HG02678 (cell line): ENCODE measurements at regions not wholly inside any gene's neighbourhood (a gene's known extent, or its start where the extent isn't known, plus 50 kb on each side); places are given as distances from the start of the nearest gene placed in this dataset.

Source experiments
- ATAC-seq: cut with Tn5 transposase; IDR thresholded peaks from one replicate; pipeline ENCODE4 v1.9.1; 2021; ENCODE audit warnings: mild to moderate bottlenecking, moderate library complexity; ENCODE audit not compliant: unreplicated experiment

DNA sequence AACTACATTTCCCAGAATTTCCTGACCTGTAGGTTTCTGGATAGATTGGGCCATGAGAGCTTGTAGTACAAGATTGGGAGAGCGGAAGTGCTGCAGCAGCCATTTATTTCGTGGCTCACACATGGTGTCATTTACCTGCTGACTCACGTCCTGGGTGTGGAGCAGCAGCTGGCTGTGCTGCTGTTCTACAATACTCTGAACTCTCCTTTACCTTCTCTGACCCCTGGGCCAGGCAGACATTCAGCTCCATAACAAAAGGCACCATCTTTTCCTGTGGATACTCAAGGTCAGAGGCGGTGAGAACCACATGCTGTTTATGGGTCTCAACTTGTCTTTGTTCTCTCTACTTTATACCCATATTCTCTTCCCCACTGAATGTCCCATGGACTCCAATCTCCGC, 490.2 kb downstream of the IGSF11 start:
- ATAC-seq, result no peak

DNA sequence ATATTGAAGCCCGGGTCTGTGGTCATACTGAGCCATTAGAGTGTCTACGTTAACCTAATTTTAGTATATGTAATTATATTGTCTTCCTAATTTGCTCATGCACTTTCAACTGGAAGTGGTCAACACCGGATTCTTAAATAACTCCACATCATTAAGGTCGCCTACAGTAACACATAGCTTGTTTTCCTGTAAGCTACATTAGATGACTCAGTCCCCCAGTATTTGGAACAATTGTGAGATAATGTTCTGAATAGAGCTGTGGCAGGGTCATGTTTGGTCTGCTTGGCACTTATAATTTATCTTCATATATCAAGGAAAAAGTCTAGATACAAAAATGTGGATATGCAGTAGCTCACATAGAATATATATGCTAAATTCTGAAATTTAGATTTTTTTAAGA, 486.2 kb downstream of the IGSF11 start:
- ATAC-seq, result no peak

DNA sequence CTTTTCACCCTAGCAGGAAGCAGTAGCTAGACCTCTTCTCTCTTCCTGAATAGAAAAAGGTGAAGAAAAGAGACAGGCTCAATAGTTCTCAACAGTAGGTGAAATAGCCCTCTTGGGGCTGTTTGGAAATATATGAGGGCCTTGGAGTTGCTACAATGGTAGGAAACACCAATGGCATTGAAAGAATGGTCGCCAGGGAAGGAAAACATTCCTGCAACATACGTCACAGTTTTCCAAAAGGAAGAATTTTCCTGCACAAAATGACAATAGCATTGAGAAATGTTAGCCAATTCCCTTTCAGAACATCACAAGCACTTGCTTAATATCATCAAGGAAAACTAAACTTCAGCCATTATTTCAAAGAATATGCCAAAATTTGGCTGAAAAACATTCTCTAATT, 484.5 kb downstream of the IGSF11 start:
- no peak for ATAC-seq

GRCh38 chr3:118550556-118550955, 484.1 kb downstream of the IGSF11 start:
- ATAC-seq, result no peak

- no peak for ATAC-seq
Observed at GRCh38 chr3:118554148-118554838, 480.4 kb downstream of the IGSF11 start.

GRCh38 chr3:118556983-118557382, 477.7 kb downstream of the IGSF11 start:
- ATAC-seq, result no peak

DNA sequence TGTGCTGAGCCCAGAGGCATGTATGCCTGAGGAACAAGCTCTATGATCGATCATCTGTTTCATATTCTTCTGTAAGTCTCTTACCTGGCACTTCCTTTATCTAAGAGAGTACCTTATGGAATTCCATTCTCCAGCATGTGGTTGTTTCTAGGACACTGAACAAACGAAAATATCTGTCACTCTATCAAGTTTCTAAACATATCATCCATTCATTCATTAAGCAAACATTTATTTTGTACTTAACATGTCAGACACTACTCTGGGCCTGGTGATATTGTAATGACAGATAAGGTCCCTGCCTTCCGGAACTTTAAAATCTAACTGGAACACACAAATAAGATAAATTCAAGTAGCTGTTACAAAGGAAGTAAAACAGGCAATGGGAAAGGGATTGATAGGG, 477.1 kb downstream of the IGSF11 start:
- ATAC-seq, result no peak

DNA sequence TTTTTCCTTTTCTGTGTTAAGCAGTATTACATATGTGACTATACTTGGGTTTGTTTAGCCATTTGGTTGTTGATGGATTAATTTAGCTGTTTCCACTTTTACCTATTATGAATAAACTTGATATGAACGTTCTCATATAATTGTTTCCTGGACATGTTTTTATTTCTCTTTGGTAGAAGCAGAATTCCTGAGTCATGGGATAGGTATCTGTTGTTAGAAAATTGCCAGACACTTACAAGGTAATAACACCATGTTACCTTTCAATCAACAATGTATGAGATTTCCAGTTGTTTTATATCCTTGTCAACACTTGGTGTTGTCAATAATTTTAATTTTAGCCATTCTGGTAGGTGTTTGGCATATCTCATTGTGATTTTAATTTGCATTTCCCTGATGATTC, 475.4 kb downstream of the IGSF11 start:
- no peak for ATAC-seq

DNA sequence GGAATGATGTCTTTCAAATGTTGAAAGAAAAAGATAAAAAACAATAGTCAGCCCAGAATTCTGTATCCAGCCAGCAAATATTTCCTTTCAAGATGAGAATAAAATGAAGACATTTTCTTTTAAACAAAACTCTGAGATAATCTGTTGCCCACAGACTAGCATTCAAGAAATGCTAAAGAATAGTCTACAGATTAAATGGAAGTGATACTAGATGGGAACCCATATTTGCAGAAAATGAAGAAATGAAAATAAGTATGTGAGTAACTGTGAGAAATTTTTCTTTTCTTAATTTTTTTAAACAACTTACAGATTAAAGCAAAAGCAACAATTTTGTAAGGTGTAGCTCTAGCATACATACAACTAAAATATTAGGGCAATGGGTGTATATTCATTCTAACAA, 469.8 kb downstream of the IGSF11 start:
- ATAC-seq, result no peak

GRCh38 chr3:118573912-118574311, 460.7 kb downstream of the IGSF11 start:
- no peak for ATAC-seq

GRCh38 chr3:118577055-118577777, 457.4 kb downstream of the IGSF11 start:
- ATAC-seq, result no peak

DNA sequence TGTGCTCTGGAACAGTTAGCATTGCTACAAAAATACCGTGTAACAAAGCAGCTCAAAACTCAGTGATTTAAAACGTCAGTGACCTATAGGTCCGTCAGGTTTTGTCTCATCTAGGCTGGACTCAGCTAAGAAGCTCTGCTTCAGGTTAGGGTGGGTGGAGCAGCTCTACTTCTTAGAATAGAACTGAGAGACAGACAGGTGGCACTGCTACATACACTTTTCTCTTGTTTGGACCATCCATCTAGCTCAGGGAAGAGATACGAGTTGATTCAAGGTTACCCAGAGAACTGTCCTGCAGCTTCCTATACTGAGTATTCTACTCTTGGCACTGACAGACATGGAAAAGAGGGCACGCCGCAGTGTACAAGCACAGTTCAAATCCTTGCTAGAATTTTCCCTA, 456.1 kb downstream of the IGSF11 start:
- ATAC-seq, result no peak

- ATAC-seq, result no peak
Observed at GRCh38 chr3:118587037-118587741, 447.5 kb downstream of the IGSF11 start.

DNA sequence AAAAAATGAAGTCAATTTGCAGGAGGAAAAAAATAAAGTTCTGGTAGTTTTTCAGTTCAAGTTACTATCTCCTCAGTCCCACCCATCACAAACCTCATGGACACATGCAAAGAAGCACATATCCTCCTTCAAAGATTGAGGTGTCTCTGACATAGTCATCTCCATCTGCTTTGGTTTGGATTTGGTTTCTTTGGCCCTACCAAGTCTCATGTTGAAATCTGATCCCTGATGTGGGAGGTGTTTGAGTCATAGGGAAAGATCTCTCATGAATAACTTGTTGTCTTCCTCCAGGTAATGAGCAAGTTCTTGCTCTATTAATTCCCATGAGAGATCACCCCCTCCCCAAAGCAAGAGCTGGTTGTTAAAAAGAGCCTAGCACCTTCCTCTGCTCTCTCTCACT, 446.8 kb downstream of the IGSF11 start:
- no peak for ATAC-seq

- ATAC-seq, result no peak
Observed at GRCh38 chr3:118593277-118593670, 441.4 kb downstream of the IGSF11 start.

- ATAC-seq, result no peak
Observed at GRCh38 chr3:118597184-118597583, 437.5 kb downstream of the IGSF11 start.

DNA sequence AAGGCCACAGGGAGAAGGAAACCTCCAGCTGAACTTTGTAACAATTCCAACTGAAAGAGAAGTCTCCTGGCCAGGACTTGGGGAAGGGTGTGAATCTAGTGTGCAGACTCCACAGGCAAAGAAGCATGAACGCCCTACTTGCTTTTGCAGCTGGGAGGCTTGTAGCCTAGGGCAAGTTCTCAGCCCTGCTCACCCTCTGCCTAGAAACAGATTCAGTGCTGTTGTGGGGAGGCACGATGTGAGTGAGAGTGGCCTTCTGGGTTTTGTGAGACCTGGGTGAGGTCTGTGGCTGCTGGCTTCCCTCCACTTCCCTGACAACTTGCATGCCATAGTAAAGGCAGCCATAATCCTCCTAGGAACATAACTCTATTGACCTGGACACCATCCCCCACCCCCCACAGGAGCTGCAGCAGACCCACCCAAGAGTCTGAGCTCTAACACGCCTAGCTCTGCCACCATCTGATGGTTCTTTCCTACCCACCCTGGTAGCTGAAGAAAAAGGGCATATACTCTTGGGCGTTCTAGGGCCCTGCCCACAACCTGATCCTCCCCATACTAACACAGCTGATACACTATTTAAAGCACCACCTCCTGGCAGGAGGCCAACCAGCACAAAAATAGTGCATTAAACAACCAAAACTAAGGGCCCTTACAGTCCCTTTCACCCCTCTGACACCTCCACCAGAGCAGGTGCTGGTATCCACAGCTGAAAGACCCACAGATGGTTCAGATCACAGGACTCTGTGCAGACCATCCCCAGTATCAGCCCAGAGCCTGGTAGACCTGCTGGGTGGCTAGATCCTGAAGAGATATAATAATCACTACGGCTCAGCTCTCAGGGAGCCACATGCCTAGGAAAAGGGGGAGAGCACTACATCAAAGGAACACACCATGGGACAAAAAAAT, 426.5 kb downstream of the IGSF11 start:
- no peak for ATAC-seq

- ATAC-seq, result no peak
Observed at GRCh38 chr3:118618247-118619040, 416.2 kb downstream of the IGSF11 start.

- no peak for ATAC-seq
Observed at GRCh38 chr3:118626453-118626852, 408.2 kb downstream of the IGSF11 start.

DNA sequence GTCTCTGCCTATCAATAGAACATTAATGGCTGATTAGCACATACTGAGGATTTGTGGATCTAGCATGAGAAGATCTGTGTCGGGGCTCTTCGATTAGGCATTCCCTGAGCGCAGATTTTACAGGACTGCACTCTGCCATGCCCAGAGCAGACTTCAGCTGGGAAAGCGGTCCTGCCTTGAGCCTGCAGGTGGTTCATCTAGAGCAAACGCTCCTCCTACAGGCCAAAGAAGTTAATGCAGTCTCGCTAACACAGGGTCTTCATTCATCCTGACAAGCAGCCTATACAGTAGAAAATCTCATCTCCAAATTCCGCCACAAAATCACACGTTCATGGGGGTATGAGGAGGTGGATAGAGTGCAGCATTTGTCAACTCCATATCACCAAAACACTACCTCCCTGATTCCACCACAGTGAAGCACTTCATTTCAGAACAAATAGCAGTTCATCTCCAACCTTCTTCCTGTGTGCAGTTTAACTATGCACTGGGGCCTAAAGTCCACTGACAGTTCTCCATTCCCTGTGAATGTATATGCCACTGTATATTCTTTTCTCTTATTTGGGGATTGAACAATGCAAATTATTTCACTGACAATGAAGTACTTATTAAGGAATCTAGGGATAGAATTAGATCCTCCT, 405.8 kb downstream of the IGSF11 start:
- peak; percentile 96 for ATAC-seq
